ENCODE measurements at regions not wholly inside any gene's neighbourhood (a gene's known extent, or its start where the extent isn't known, plus 50 kb on each side); places are given as distances from the start of the nearest gene placed in this dataset.
"Not testable (repeated sequence)": the region's sequence is repeated elsewhere in the genome, so short reads cannot be mapped to it uniquely, and the experiment has no call there.

- CTCF ChIA-PET = interaction anchor here (0.7 kb wide), 1 partner anchor 146 kb away, joined by 4 read pairs; no protein-coding TSS in a partner anchor
- DNase-seq (ENCODE audit: low spot score) = peak; percentile 73
These were observed 311.7 kb downstream of the GATA3 start for GRCh38 chr10:8365935-8366911.

GRCh38 chr10:8367672-8368411 lies 313.4 kb downstream of the GATA3 start:
- POLR2A ChIA-PET (ENCODE audit: low non-redundant PET); CTCF ChIA-PET; H3K27ac ChIP-seq; DNase-seq (ENCODE audit: low spot score): not testable (repeated sequence)

More at GRCh38 chr10:8365935-8366911, 311.7 kb downstream of the GATA3 start:
- no peak overlapping the region for H3K27ac ChIP-seq
- POLR2A ChIA-PET (ENCODE audit: low non-redundant PET) = interaction anchor here (0.7 kb wide), 1 partner anchor 94 kb away, joined by 8 read pairs; no protein-coding TSS in a partner anchor
- no peak for TF ChIP-seq CTCF (conservative IDR thresholded peaks at IDR 0.05; ENCODE audit: low read depth)

GRCh38 chr10:8369666-8370065 lies 315.2 kb downstream of the GATA3 start:
- ChIA-PET CTCF (interaction anchor here (0.6 kb wide), 1 partner anchor 119 kb away, joined by 4 read pairs; no protein-coding TSS in a partner anchor), POLR2A (ENCODE audit: low non-redundant PET) (no interaction called here)
- no peak for DNase-seq (ENCODE audit: low spot score)
- H3K27ac ChIP-seq = no peak overlapping the region
- no peak for TF ChIP-seq CTCF (conservative IDR thresholded peaks at IDR 0.05; ENCODE audit: low read depth)

GRCh38 chr10:8374334-8374733 lies 319.8 kb downstream of the GATA3 start:
- H3K27ac ChIP-seq = no peak overlapping the region
- no peak for TF ChIP-seq CTCF (conservative IDR thresholded peaks at IDR 0.05; ENCODE audit: low read depth)
- POLR2A ChIA-PET (ENCODE audit: low non-redundant PET) = no interaction called here
- DNase-seq (ENCODE audit: low spot score) = no peak
- CTCF ChIA-PET = no interaction called here

- no peak overlapping the region for H3K27ac ChIP-seq
- ChIA-PET CTCF (interaction anchor here (0.6 kb wide), 1 partner anchor 694 kb away, joined by 3 read pairs; no protein-coding TSS in a partner anchor), POLR2A (ENCODE audit: low non-redundant PET) (no interaction called here)
- no peak for TF ChIP-seq CTCF (conservative IDR thresholded peaks at IDR 0.05; ENCODE audit: low read depth)
- DNase-seq (ENCODE audit: low spot score) = no peak
These were observed 320.6 kb downstream of the GATA3 start for GRCh38 chr10:8375137-8375536.

DNA sequence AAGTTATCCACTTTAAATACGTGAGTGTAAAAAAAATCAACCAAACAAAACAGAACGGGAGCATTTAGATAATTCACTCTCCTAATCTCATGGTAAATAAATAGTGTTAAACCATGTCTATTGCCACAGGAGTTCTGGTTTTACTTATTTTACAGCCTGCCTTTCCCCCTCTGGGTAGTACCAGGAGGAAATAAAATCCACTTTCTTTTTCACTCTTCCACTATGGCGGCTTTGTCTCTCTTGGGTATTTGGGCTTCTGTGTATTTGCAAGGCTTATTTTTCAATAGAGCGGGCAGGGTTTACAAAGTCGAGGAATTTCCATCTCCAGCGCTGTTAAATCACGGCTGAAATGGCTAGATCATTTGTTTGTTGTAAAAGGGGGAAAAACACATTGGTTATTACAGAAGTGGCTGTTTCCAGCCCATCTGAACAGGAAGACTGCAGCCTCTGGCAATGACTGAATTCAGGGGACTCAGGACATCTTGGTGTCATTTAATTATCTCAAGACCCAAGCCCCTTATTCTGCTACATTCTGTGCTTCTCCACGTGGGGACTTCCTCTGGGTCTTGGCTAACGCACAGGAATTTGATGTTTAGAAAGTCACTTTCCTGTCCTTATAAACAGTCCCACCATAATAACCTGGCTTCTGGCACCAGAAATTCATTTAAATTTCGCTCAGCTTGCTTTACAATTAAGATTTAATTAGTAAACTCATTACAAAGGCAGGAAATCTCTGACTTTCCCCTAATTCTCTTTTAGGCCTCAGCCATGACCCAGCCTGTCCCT lies 323.9 kb downstream of the GATA3 start:
- CTCF ChIA-PET = interaction anchor here (0.8 kb wide), 1 partner anchor 11 kb away, joined by 3 read pairs; no protein-coding TSS in a partner anchor
- no peak for TF ChIP-seq CTCF (conservative IDR thresholded peaks at IDR 0.05; ENCODE audit: low read depth)
- POLR2A ChIA-PET (ENCODE audit: low non-redundant PET) = no interaction called here
- no peak for DNase-seq (ENCODE audit: low spot score)
- no peak overlapping the region for H3K27ac ChIP-seq

Data from RWPE1 (cell line).